ENCODE measurements at regions not wholly inside any gene's neighbourhood (a gene's known extent, or its start where the extent isn't known, plus 50 kb on each side); places are given as distances from the start of the nearest gene placed in this dataset.

DNA sequence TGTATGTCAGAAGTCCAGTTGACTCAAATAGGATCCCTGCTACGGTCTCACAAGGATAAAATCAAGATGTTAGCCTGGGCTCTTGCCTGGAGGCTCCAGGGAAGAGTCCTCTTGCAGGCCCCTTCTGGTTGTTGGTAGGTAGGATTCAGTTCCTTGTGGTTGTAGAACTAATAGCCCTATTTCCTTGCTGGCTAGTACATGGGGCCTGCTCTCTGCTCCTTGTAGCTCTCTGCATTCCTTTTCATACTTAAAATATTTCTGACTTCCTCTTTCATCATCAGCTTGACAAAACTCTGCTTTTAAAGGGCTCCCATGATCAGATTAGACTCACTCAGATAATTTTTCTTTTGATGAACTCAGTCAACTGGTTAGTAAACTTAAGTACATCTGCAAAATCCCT lies 756.7 kb downstream of the GATA3 start:
- TF ChIP-seq, protein P1, sequence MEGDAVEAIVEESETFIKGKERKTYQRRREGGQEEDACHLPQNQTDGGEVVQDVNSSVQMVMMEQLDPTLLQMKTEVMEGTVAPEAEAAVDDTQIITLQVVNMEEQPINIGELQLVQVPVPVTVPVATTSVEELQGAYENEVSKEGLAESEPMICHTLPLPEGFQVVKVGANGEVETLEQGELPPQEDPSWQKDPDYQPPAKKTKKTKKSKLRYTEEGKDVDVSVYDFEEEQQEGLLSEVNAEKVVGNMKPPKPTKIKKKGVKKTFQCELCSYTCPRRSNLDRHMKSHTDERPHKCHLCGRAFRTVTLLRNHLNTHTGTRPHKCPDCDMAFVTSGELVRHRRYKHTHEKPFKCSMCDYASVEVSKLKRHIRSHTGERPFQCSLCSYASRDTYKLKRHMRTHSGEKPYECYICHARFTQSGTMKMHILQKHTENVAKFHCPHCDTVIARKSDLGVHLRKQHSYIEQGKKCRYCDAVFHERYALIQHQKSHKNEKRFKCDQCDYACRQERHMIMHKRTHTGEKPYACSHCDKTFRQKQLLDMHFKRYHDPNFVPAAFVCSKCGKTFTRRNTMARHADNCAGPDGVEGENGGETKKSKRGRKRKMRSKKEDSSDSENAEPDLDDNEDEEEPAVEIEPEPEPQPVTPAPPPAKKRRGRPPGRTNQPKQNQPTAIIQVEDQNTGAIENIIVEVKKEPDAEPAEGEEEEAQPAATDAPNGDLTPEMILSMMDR (IDR thresholded peaks at IDR 0.05; ENCODE audit: low read depth, low read length): no peak
- no peaks in the 10 kb centered on the region for H3K36me3 ChIP-seq
- no peak for DNase-seq
- no peak overlapping the region for H3K4me3 ChIP-seq (ENCODE audit: low read depth, low read length)
- H3K27me3 ChIP-seq: no peaks in the 10 kb centered on the region
- no peaks in the 10 kb centered on the region; the same call in 1 of the 2 replicates for H3K9me3 ChIP-seq
- H3K4me1 ChIP-seq: peaks cover 4% of the 10 kb centered on the region

DNA sequence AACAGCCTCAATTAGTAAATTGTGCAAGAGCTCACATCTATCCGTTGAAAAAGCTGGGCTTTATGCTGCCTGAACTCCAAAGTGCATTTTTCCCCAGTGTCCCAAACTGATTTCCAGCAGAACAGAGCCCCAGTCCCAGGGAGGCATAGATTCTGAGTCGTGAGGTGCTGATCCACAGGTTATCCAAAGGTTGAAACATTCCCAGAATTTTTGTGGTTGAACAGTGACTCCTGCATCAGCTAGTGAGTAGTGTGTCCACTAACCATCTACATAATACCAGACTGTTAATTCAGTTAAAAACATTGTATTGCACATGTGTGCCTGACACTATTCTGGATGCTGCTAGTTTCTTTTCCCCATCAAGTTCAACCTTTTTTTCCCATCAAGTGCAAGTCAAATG lies 761.5 kb downstream of the GATA3 start:
- no peaks in the 10 kb centered on the region for H3K27me3 ChIP-seq
- H3K9me3 ChIP-seq: no peaks in the 10 kb centered on the region; the same call in 1 of the 2 replicates
- no peaks in the 10 kb centered on the region for H3K36me3 ChIP-seq
- H3K4me1 ChIP-seq: peaks cover 21% of the 10 kb centered on the region
- no peak overlapping the region for H3K4me3 ChIP-seq (ENCODE audit: low read depth, low read length)
- no peak for DNase-seq
- TF ChIP-seq, protein P1 (IDR thresholded peaks at IDR 0.05; ENCODE audit: low read depth, low read length): no peak

DNA sequence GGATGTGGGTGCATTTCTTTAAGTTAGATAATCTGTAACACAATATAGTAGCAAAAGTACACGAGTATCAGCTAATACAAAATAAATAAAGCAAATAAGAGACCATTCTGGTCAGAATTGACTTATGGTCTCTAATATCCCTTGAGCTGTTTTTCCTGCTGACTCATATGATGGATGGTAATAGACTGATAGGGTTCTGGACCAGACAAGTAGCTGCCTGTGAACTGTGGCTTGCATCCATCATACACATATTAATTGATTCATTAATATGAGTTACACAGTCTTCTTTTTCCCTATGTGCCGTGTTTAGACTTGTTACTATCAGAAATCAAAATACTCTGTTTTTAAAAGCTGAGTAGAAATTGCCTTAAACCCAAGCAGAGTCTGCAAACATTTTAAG lies 762.8 kb downstream of the GATA3 start:
- Histone ChIP-seq H3K27me3 (no peaks in the 10 kb centered on the region), H3K4me3 (ENCODE audit: low read depth, low read length) (no peak overlapping the region), H3K4me1 (peaks cover 21% of the 10 kb centered on the region), H3K36me3 (no peaks in the 10 kb centered on the region), H3K9me3 (no peaks in the 10 kb centered on the region)
- DNase-seq: peak; percentile 46
- TF ChIP-seq, protein P1 (IDR thresholded peaks at IDR 0.05; ENCODE audit: low read depth, low read length): no peak

- Histone ChIP-seq H3K4me1 (no peaks in the 10 kb centered on the region; the same call in 1 of the 2 replicates), H3K36me3 (no peaks in the 10 kb centered on the region), H3K27me3 (no peaks in the 10 kb centered on the region), H3K9me3 (no peaks in the 10 kb centered on the region), H3K4me3 (ENCODE audit: low read depth, low read length) (no peak overlapping the region)
- TF ChIP-seq, protein P1 (IDR thresholded peaks at IDR 0.05; ENCODE audit: low read depth, low read length): no peak
- no peak for DNase-seq
Measured at GRCh38 chr10:8825611-8826010, 771.1 kb downstream of the GATA3 start.

DNA sequence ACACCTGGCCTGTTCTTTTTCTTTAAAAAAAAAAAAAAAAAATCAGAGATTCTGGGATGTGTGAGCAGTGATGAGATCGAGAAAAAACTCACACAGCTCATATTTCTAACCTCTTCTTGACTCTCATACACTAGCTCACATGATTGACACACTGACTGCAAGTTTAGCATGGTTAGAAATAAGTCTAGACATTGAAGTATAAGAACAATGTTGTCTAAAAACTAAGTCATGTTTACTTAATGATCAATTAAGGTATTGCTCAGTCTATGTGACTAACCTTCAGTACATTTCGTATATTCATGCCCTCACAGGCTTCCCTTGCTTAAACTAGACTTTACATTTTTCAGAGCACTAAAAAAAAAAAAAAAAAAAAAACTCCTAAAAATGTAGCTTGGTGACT lies 775.1 kb downstream of the GATA3 start:
- no peak for DNase-seq
- TF ChIP-seq, protein P1 (IDR thresholded peaks at IDR 0.05; ENCODE audit: low read depth, low read length): no peak

DNA sequence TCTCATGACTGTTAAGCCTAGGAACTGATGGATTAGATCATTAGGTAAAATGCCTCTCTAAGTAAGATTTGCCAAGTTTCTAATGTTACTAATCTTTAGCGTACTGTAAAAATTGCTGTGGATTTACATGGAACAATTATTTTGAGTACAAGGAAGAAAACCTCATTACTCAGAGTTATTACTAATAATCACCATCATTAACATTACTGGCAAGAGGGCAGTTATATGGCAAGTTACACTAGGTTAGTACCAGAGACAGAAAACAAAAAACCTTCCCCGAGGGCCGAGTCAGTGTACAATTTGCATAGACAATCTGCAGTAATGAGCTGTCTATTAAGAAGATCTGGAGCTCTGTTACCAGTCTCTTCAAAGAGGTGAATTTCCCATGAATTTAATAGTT lies 775.6 kb downstream of the GATA3 start:
- Histone ChIP-seq H3K4me3 (ENCODE audit: low read depth, low read length) (no peak overlapping the region), H3K9me3 (no peaks in the 10 kb centered on the region), H3K27me3 (no peaks in the 10 kb centered on the region), H3K36me3 (no peaks in the 10 kb centered on the region), H3K4me1 (no peaks in the 10 kb centered on the region; the same call in 1 of the 2 replicates)
- TF ChIP-seq, protein P1 (IDR thresholded peaks at IDR 0.05; ENCODE audit: low read depth, low read length): no peak
- no peak for DNase-seq

More for the DNA sequence above, 775.1 kb downstream of the GATA3 start:
- no peaks in the 10 kb centered on the region; the same call in 1 of the 2 replicates for H3K4me1 ChIP-seq
- H3K36me3 ChIP-seq: no peaks in the 10 kb centered on the region
- no peak overlapping the region for H3K4me3 ChIP-seq (ENCODE audit: low read depth, low read length)
- no peaks in the 10 kb centered on the region for H3K27me3 ChIP-seq
- no peaks in the 10 kb centered on the region for H3K9me3 ChIP-seq
